ENCODE measurements at regions not wholly inside any gene's neighbourhood (a gene's known extent, or its start where the extent isn't known, plus 50 kb on each side); places are given as distances from the start of the nearest gene placed in this dataset.

GRCh38 chr2:793236-793635, 116.0 kb upstream of the TMEM18 start:
- no peaks in the 10 kb centered on the region for H3K27me3 ChIP-seq
- no peaks in the 10 kb centered on the region for H3K36me3 ChIP-seq
- H3K4me1 ChIP-seq, result no peaks in the 10 kb centered on the region
- H3K27ac ChIP-seq, result no peak overlapping the region
- DNase-seq (ENCODE audit: low spot score in 2 of 2), result no peak
- WGBS, 2 donors, result 77 to 80% methylated on average over 7 of the region's 7 CpGs
- peaks cover 0 to 10% (median 0%) of the 10 kb centered on the region in 4 donors for H3K9me3 ChIP-seq
- TF ChIP-seq POLR2A (IDR thresholded peaks at IDR 0.05), result no peak
- TF ChIP-seq EP300 (IDR thresholded peaks at IDR 0.05), result no peak
- no peak for TF ChIP-seq CTCF (IDR thresholded peaks at IDR 0.05)
- H3K4me3 ChIP-seq, result no peak overlapping the region

DNA sequence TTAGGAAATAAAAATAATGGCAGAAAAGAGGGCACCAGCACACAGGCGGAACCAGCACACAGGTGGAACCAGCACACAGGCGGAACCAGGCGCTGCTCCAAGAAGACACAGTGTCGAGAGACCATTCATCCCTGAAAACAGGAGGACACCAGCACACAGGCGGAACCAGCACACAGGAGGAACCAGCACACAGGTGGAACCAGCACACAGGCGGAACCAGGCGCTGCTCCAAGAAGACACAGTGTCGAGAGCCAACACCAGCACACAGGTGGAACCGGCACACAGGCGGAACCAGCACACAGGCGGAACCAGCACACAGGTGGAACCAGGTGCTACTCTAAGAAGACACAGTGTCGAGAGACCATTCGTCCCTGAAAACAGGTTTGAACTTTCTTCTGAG, 115.5 kb upstream of the TMEM18 start:
- Histone ChIP-seq H3K4me3 (no peak overlapping the region), H3K27me3 (no peaks in the 10 kb centered on the region), H3K9me3 (peaks cover 0 to 10% (median 0%) of the 10 kb centered on the region in 4 donors), H3K36me3 (no peaks in the 10 kb centered on the region), H3K27ac (no peak overlapping the region), H3K4me1 (no peaks in the 10 kb centered on the region)
- DNase-seq (ENCODE audit: low spot score in 2 of 2), result no peak
- no peak for TF ChIP-seq CTCF (IDR thresholded peaks at IDR 0.05)
- TF ChIP-seq POLR2A (IDR thresholded peaks at IDR 0.05), result no peak
- TF ChIP-seq EP300 (IDR thresholded peaks at IDR 0.05), result no peak
- WGBS, 2 donors, result 92 to 97% methylated on average over 13 of the region's 13 CpGs

- DNase-seq (ENCODE audit: low spot score in 2 of 2), result no peak
- H3K4me1 ChIP-seq, result no peaks in the 10 kb centered on the region
- WGBS, 2 donors, result 92 to 95% methylated on average over 7 of the region's 7 CpGs
- H3K9me3 ChIP-seq, result peaks cover 0 to 10% (median 0%) of the 10 kb centered on the region in 4 donors
- no peak for TF ChIP-seq CTCF (IDR thresholded peaks at IDR 0.05)
- TF ChIP-seq EP300 (IDR thresholded peaks at IDR 0.05), result no peak
- no peak for TF ChIP-seq POLR2A (IDR thresholded peaks at IDR 0.05)
- H3K4me3 ChIP-seq, result no peak overlapping the region
- no peaks in the 10 kb centered on the region for H3K36me3 ChIP-seq
- no peaks in the 10 kb centered on the region for H3K27me3 ChIP-seq
- H3K27ac ChIP-seq, result no peak overlapping the region
Observed at GRCh38 chr2:790634-791245, 113.5 kb upstream of the TMEM18 start.

GRCh38 chr2:790081-790480, 112.9 kb upstream of the TMEM18 start:
- peaks cover 0 to 10% (median 0%) of the 10 kb centered on the region in 4 donors for H3K9me3 ChIP-seq
- no peak overlapping the region for H3K27ac ChIP-seq
- H3K36me3 ChIP-seq, result no peaks in the 10 kb centered on the region
- no peaks in the 10 kb centered on the region for H3K4me1 ChIP-seq
- no peak for TF ChIP-seq CTCF (IDR thresholded peaks at IDR 0.05)
- no peak for TF ChIP-seq EP300 (IDR thresholded peaks at IDR 0.05)
- no peak for TF ChIP-seq POLR2A (IDR thresholded peaks at IDR 0.05)
- DNase-seq (ENCODE audit: low spot score in 2 of 2), result no peak
- H3K27me3 ChIP-seq, result no peaks in the 10 kb centered on the region
- WGBS, 2 donors, result 87 to 94% methylated on average over 2 to 3 of the region's 3 CpGs
- no peak overlapping the region for H3K4me3 ChIP-seq

GRCh38 chr2:789529-789928, 112.3 kb upstream of the TMEM18 start:
- DNase-seq (ENCODE audit: low spot score in 2 of 2), result no peak
- WGBS, 2 donors, result 83 to 91% methylated on average over 3 of the region's 3 CpGs
- peaks cover 0 to 10% (median 0%) of the 10 kb centered on the region in 4 donors for H3K9me3 ChIP-seq
- no peaks in the 10 kb centered on the region for H3K36me3 ChIP-seq
- H3K27me3 ChIP-seq, result no peaks in the 10 kb centered on the region
- no peak for TF ChIP-seq CTCF (IDR thresholded peaks at IDR 0.05)
- no peak for TF ChIP-seq EP300 (IDR thresholded peaks at IDR 0.05)
- no peak for TF ChIP-seq POLR2A (IDR thresholded peaks at IDR 0.05)
- H3K4me1 ChIP-seq, result no peaks in the 10 kb centered on the region
- no peak overlapping the region for H3K27ac ChIP-seq
- H3K4me3 ChIP-seq, result no peak overlapping the region
